COLO668 (cell line): ENCODE measurements at regions not wholly inside any gene's neighbourhood (a gene's known extent, or its start where the extent isn't known, plus 50 kb on each side); places are given as distances from the start of the nearest gene placed in this dataset.
"Not testable (repeated sequence)": the region's sequence is repeated elsewhere in the genome, so short reads cannot be mapped to it uniquely, and the experiment has no call there.

Experiments used
- DNase-seq: peaks from one replicate; lab custom pipeline; 2025; ENCODE audit not compliant: unreplicated experiment; lab: John Stamatoyannopoulos, UW

DNA sequence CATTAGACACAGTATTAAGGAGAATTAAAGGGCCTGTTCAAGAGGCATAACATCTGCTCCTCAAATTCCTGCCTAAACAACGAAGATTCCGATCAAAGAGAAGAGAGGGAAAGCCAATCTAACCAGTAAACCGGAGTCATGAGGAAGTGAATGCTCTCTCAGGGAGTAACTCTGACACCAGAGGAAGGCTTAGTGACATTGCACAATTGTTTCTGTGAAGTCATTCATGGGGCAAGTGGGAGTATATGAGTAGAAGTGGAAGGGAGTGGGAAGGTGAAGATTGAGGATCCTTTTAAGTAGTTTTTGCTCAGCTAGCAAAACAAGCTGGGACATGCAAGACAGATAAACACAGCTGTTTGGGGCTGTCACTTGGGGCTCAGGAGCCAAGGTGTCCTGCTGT lies 136.4 kb upstream of the FAM174A start:
- not testable (repeated sequence) for DNase-seq

GRCh38 chr5:100379254-100379858 lies 155.8 kb upstream of the FAM174A start:
- DNase-seq, result not testable (repeated sequence)

DNA sequence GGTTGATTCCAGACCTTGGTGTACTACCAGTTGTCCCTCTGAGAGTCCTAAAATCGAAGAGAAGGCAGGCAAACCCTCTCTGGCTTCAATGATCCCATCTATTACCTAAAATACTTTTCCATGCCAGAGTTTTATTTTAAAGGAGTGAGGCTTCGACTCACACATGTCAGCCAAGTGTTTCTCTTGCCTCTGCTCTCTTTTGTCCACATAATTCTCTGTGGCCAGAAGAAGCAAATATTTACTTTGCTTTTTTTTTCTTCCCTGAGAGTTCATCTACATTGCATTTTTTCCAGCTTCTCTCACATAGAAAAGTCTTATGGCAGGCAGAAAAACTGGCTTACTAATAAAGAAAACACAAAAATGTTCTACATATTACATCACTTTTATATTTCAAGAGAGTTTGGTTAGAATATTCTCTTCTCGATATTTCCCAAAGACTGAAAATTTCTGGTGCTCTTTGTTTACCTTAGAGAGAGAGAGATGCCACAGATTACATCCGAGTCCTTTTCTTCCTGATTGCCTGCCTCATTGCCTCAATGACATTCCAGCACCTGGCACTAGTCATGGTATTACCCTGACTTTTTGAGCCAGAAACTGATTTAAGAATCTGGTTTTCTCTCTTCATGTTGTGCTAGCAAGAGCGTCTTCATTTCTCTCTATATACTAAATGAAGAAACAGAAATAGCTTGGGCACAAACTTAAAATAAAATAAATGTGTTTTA lies 170.3 kb upstream of the FAM174A start:
- not testable (repeated sequence) for DNase-seq

DNA sequence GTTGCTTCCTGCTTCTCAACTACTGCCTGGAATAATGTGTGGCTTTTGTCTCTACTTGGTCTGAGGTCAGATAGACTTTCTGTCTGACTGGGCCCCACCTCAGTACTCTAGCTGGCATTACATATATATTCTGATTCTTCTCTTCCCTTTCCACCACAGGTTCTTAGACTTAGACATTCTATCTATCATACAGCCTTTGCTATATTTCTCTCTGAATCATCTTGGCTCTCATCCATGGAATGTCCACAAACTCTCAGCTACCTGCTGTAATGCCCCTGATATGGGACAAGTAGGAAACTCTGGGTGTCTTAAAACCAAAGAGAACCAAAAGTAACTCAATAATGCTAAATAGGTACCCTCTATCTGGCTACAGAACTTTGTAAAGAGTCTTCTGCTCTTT lies 170.8 kb upstream of the FAM174A start:
- DNase-seq, result not testable (repeated sequence)

- DNase-seq, result not testable (repeated sequence)
Measured at GRCh38 chr5:100359998-100360397, 175.2 kb upstream of the FAM174A start.

- DNase-seq, result not testable (repeated sequence)
Measured at GRCh38 chr5:100346269-100346668, 188.9 kb upstream of the FAM174A start.

DNA sequence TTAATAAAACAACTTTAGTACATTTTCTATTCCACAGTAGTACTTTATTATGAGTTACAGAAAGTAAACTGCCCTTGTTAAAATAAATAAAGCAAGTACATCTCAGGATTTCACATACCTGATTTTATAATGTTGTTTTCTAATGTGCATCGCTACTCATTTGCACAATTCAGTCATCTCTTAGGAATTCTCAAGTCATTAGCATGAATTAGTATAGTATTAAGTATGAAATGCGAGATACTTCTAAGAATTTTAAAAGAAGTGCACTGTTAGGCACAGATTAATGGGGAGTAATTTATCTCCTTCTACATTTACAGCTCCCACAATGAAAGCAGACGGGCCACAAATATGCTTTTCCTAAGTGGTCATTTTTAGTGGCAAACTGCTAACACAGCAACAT lies 193.7 kb upstream of the FAM174A start:
- not testable (repeated sequence) for DNase-seq

DNA sequence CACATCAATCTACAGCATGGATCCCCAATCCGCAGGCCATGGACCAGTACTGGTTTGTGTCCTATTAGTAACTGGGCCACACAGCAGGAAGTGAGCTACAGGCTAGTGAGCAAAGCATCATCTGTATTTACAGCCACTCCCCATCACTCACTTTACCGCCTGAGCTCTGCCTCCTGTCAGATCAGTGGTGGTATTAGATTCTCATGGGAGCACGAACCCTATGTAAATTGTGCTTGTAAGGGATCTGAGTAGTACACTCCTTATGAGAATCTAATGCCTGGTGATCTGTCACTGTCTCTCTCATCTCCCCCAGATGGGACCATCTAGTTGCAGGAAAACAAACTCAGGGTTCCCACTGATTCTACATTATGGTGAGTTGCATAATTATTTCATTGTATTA lies 212.7 kb upstream of the FAM174A start:
- DNase-seq, result no peak

GRCh38 chr5:100319885-100320284 lies 215.3 kb upstream of the FAM174A start:
- no peak for DNase-seq

GRCh38 chr5:100313657-100314056 lies 221.5 kb upstream of the FAM174A start:
- no peak for DNase-seq

DNA sequence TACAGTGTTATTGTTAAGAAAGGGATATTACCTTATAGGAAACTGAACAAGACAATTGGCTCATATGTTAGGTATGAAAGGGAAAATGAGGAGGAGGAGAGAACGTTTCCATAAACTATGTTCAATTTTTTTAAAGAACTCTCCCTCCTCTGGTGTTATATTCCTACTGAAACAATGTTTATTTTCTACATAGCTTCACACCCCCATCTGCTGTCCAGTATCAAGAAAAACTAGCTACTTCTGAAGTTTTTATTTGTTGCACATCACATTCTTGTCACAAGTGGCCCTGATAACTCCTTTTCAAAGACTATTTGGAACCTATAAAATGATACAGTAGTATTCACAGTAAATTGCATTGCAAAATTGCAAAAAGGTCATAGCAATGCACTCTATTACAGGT lies 223.4 kb upstream of the FAM174A start:
- DNase-seq, result no peak

- DNase-seq, result no peak
Measured at GRCh38 chr5:100306000-100306399, 229.2 kb upstream of the FAM174A start.

GRCh38 chr5:100303216-100303615 lies 232.0 kb upstream of the FAM174A start:
- no peak for DNase-seq

- DNase-seq, result no peak
Measured at GRCh38 chr5:100299261-100299660, 235.9 kb upstream of the FAM174A start.

DNA sequence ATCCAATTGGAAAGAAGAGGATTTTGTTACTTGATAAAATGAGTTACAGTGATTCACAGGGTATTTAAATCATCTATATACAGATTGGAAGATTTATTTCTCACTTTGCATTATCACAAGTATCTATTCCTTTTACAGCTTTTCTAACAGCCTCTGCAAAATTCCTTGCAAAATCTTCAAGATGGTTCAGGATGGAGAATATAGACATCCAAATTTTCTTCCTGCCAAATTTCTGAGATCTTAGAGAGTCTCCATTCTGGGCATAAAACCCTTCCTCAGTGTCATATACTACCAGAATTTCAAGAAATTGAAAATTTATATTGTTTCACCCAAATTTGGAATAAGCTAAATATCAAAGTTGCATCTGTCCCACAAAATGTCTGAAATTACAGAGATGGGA lies 259.1 kb upstream of the FAM174A start:
- DNase-seq, result no peak

- no peak for DNase-seq
Measured at GRCh38 chr5:100275631-100276030, 259.5 kb upstream of the FAM174A start.

GRCh38 chr5:100273846-100274580 lies 261.2 kb upstream of the FAM174A start:
- DNase-seq, result no peak

GRCh38 chr5:100270023-100270771 lies 265.0 kb upstream of the FAM174A start:
- DNase-seq, result no peak

- DNase-seq, result no peak
Measured at GRCh38 chr5:100260968-100261367, 274.2 kb upstream of the FAM174A start.

- no peak for DNase-seq
Measured at GRCh38 chr5:100252944-100253343, 282.2 kb upstream of the FAM174A start.

GRCh38 chr5:100252037-100252436 lies 283.1 kb upstream of the FAM174A start:
- DNase-seq, result no peak
